H1 (cell line): ENCODE measurements at regions not wholly inside any gene's neighbourhood (a gene's known extent, or its start where the extent isn't known, plus 50 kb on each side); places are given as distances from the start of the nearest gene placed in this dataset.

ENCODE experiments used
- CTCF ChIA-PET: fragments of 300-600 bp; sonication (Branson Sonifier 250); formaldehyde crosslinking; loops from one replicate; lab custom pipeline; 2021; ENCODE audit not compliant: partially characterized antibody; lab: Charles Lee
- POLR2A ChIA-PET: fragments of 300-600 bp; sonication (Branson Sonifier 250); formaldehyde crosslinking; loops from one replicate; lab custom pipeline; 2021; ENCODE audit warnings: inconsistent platforms; ENCODE audit not compliant: partially characterized antibody; lab: Charles Lee
- DNase-seq, 2 experiments: peaks; one replicate each; pipeline versions ENCODE4 v3.0.0 to v3.0.0-alpha.2; 2010 to 2022; ENCODE audit warnings: low spot score in 2 of 2, low read depth in 1 of 2, mixed read lengths in 1 of 2
- FAIRE-seq: peaks from 2 replicates; lab custom pipeline; 2011; peaks lifted over from hg19 to GRCh38; lab: Jason Lieb, UNC
- H2AFZ ChIP-seq: 2 replicates; pipeline ENCODE4 v1.8.1; 2012; ENCODE audit warnings: low read length, inconsistent platforms
- H2AK5ac ChIP-seq: 2 replicates; pipeline ENCODE4 v1.6.1; 2013; ENCODE audit warnings: low read depth, low read length
- H2BK120ac ChIP-seq: replicated peaks from 2 replicates; pipeline ENCODE3; 2013; ENCODE audit warnings: low read depth, low read length, inconsistent platforms
- H2BK12ac ChIP-seq: 2 replicates; pipeline ENCODE4 v1.6.1; 2013; ENCODE audit warnings: low read depth, low read length
- H2BK15ac ChIP-seq: 2 replicates; pipeline ENCODE4 v1.6.1; 2013; ENCODE audit warnings: low read length
- H2BK20ac ChIP-seq: 2 replicates; pipeline ENCODE4 v1.6.1; 2013; ENCODE audit warnings: low read length
- H2BK5ac ChIP-seq: 2 replicates; pipeline ENCODE4 v1.6.1; 2013; ENCODE audit warnings: low read depth, low read length
- H3K14ac ChIP-seq: 2 replicates; pipeline ENCODE4 v1.6.1; 2013; ENCODE audit warnings: inconsistent platforms; ENCODE audit not compliant: insufficient read length
- H3K18ac ChIP-seq: 2 replicates; pipeline ENCODE4 v1.6.1; 2013; ENCODE audit warnings: low read length; ENCODE audit errors: extremely low read depth
- H3K23ac ChIP-seq: 2 replicates; pipeline ENCODE4 v1.6.1; 2013; ENCODE audit warnings: inconsistent platforms; ENCODE audit not compliant: insufficient read length
- H3K23me2 ChIP-seq: 2 replicates; pipeline ENCODE4 v1.6.1; 2013; ENCODE audit warnings: low read depth, low read length
- H3K27ac ChIP-seq: 2 replicates; pipeline ENCODE4 v1.6.1; 2011; ENCODE audit warnings: low read depth, low read length, inconsistent platforms
- H3K27me3 ChIP-seq, 4 experiments: replicated peaks in 1 of 4; 1 replicate in 1 of 4; 2 replicates in 3 of 4; pipeline versions ENCODE4 v1.6.1 to v1.8.1; 2011 to 2013; ENCODE audit warnings: low read length in 3 of 4, mild to moderate bottlenecking in 3 of 4, inconsistent platforms in 2 of 4, mixed read lengths in 2 of 4, moderate library complexity in 1 of 4; ENCODE audit not compliant: control insufficient read depth in 3 of 4, insufficient read depth in 3 of 4; ENCODE audit errors: extremely low read depth in 1 of 4
- H3K36me3 ChIP-seq, 4 experiments: 2 replicates each; pipeline versions ENCODE4 v1.6.1 to v1.8.1; 2011 to 2013; ENCODE audit warnings: mild to moderate bottlenecking in 4 of 4, low read length in 3 of 4, moderate library complexity in 2 of 4, control low read depth in 1 of 4, inconsistent platforms in 1 of 4; ENCODE audit not compliant: insufficient read depth in 4 of 4, control insufficient read depth in 2 of 4
- H3K4ac ChIP-seq: replicated peaks from 2 replicates; pipeline ENCODE3; 2013; ENCODE audit warnings: low read length, low read depth, mixed read lengths, inconsistent platforms; ENCODE audit not compliant: insufficient read length
- H3K4me1 ChIP-seq, 4 experiments: replicated peaks in 1 of 4; 1 replicate in 1 of 4; 2 replicates in 3 of 4; pipeline versions ENCODE4 v1.6.1 to v1.8.1; 2011 to 2013; ENCODE audit warnings: low read length in 3 of 4, inconsistent platforms in 2 of 4, mixed read lengths in 1 of 4; ENCODE audit not compliant: insufficient read depth in 4 of 4, control insufficient read depth in 3 of 4
- H3K4me2 ChIP-seq, 2 experiments: 2 replicates each; pipeline versions ENCODE4 v1.6.1 to v1.8.1; 2011 to 2013; ENCODE audit warnings: low read depth in 2 of 2, low read length in 2 of 2, control low read depth in 1 of 2, inconsistent platforms in 1 of 2, mild to moderate bottlenecking in 1 of 2; ENCODE audit not compliant: insufficient read depth in 1 of 2
- H3K4me3 ChIP-seq, 4 experiments: fragments of 200-600, 300-600 bp in 1 of 4; sonication (generic), shearing (Covaris generic), sonication (Bioruptor Twin) in 1 of 4; 2 replicates each; pipeline versions ENCODE4 v1.5.1 to v1.8.1; 2011 to 2016; ENCODE audit warnings: low read length in 4 of 4, low read depth in 3 of 4, control low read depth in 2 of 4, inconsistent platforms in 2 of 4, mild to moderate bottlenecking in 2 of 4, mixed read lengths in 1 of 4, moderate library complexity in 1 of 4; ENCODE audit not compliant: insufficient read depth in 2 of 4; ENCODE audit errors: extremely low read depth in 1 of 4
- H3K56ac ChIP-seq: replicated peaks from 2 replicates; pipeline ENCODE3; 2013; ENCODE audit warnings: low read depth, mild to moderate bottlenecking, mixed read lengths, low read length, inconsistent platforms; ENCODE audit not compliant: insufficient read length
- H3K79me1 ChIP-seq: 2 replicates; pipeline ENCODE4 v1.6.1; 2013; ENCODE audit warnings: low read depth, low read length, control low read depth
- H3K79me2 ChIP-seq, 2 experiments: 2 replicates each; pipeline versions ENCODE4 v1.6.1 to v1.8.1; 2012 to 2013; ENCODE audit warnings: low read length in 2 of 2, mild to moderate bottlenecking in 2 of 2, inconsistent platforms in 1 of 2; ENCODE audit not compliant: insufficient read depth in 2 of 2, control insufficient read depth in 1 of 2
- H3K9ac ChIP-seq, 4 experiments: replicated peaks in 1 of 4; 1 replicate in 1 of 4; 2 replicates in 3 of 4; pipeline versions ENCODE4 v1.6.1 to v1.8.1; 2011 to 2013; ENCODE audit warnings: low read depth in 3 of 4, low read length in 3 of 4, control low read depth in 2 of 4, mild to moderate bottlenecking in 2 of 4, moderate library complexity in 2 of 4, inconsistent platforms in 1 of 4; ENCODE audit errors: extremely low read depth in 1 of 4
- H3K9me3 ChIP-seq, 2 experiments: 2 replicates each; pipeline versions ENCODE4 v1.6.1 to v1.8.1; 2012 to 2013; ENCODE audit warnings: mild to moderate bottlenecking in 2 of 2, moderate library complexity in 2 of 2, control low read depth in 1 of 2, inconsistent platforms in 1 of 2, low read depth in 1 of 2, low read length in 1 of 2, mixed read lengths in 1 of 2; ENCODE audit not compliant: insufficient read depth in 2 of 2
- H4K20me1 ChIP-seq, 2 experiments: replicated peaks in 1 of 2; 2 replicates each; pipeline versions ENCODE3 to v1.8.1; 2011 to 2013; ENCODE audit warnings: inconsistent platforms in 2 of 2, low read length in 2 of 2, mild to moderate bottlenecking in 1 of 2; ENCODE audit not compliant: insufficient read depth in 2 of 2, control insufficient read depth in 1 of 2
- H4K5ac ChIP-seq: 2 replicates; pipeline ENCODE4 v1.6.1; 2013; ENCODE audit warnings: low read length, low read depth, mixed read lengths, inconsistent platforms; ENCODE audit not compliant: insufficient read length
- H4K8ac ChIP-seq: 2 replicates; pipeline ENCODE4 v1.8.0; 2013; ENCODE audit warnings: mild to moderate bottlenecking, moderate library complexity, low read length, inconsistent platforms; ENCODE audit not compliant: insufficient read depth; ENCODE audit errors: extremely low read depth
- H4K91ac ChIP-seq: replicated peaks from 2 replicates; pipeline ENCODE3; 2013; ENCODE audit warnings: low read length, mixed read lengths, inconsistent platforms; ENCODE audit not compliant: insufficient read length
- BRCA1 ChIP-seq: IDR thresholded peaks from 2 replicates; pipeline ENCODE4 v1.6.1; 2012; ENCODE audit warnings: low read depth, low read length, improper control_type of control experiment
- CBX8 ChIP-seq: fragments of 300-800, 300-1000 bp; sonication (generic); IDR thresholded peaks from 2 replicates; pipeline ENCODE4 v1.7.1; 2016; ENCODE audit warnings: low read depth, low read length, borderline replicate concordance
- CHD2 ChIP-seq: IDR thresholded peaks from 2 replicates; pipeline ENCODE4 v1.6.1; 2012; ENCODE audit warnings: low read length, improper control_type of control experiment
- CREB1 ChIP-seq: IDR thresholded peaks from 2 replicates; pipeline ENCODE4 v1.6.1; 2012; ENCODE audit warnings: inconsistent platforms
- EP300 ChIP-seq, 2 experiments: IDR thresholded peaks; 1 replicate in 1 of 2; 2 replicates in 1 of 2; pipeline ENCODE4 v1.6.1; 2011 to 2012; ENCODE audit warnings: low read depth in 2 of 2, low read length in 2 of 2, mild to moderate bottlenecking in 2 of 2, borderline replicate concordance in 1 of 2, inconsistent platforms in 1 of 2, moderate library complexity in 1 of 2
- GABPA ChIP-seq: IDR thresholded peaks from 2 replicates; pipeline ENCODE4 v1.6.1; 2011; ENCODE audit warnings: mild to moderate bottlenecking, low read length, moderate library complexity, borderline replicate concordance; ENCODE audit not compliant: insufficient read depth
- JUND ChIP-seq: IDR thresholded peaks from 2 replicates; pipeline ENCODE4 v1.6.1; 2011; ENCODE audit warnings: mild to moderate bottlenecking, improper control_type of control experiment, low read length
- KDM5A ChIP-seq: fragments of 200-600 bp; IDR thresholded peaks from 2 replicates; pipeline ENCODE4 v1.7.1; 2012; ENCODE audit warnings: mild to moderate bottlenecking, low read length, inconsistent platforms, mixed read lengths
- MAFK ChIP-seq: IDR thresholded peaks from 2 replicates; pipeline ENCODE4 v1.6.1; 2012; ENCODE audit warnings: low read depth, mild to moderate bottlenecking, improper control_type of control experiment, low read length
- POU5F1 ChIP-seq: IDR thresholded peaks from 2 replicates; pipeline ENCODE4 v1.6.1; 2011; ENCODE audit warnings: low read depth, mild to moderate bottlenecking, low read length, moderate library complexity
- SP1 ChIP-seq: IDR thresholded peaks from 2 replicates; pipeline ENCODE4 v1.6.1; 2011; ENCODE audit warnings: low read depth, low read length
- TAF7 ChIP-seq: optimal IDR thresholded peaks from 2 replicates; pipeline ENCODE3; 2011; ENCODE audit warnings: low read depth, mild to moderate bottlenecking, inconsistent platforms, low read length, moderate library complexity, borderline replicate concordance
- USF2 ChIP-seq: IDR thresholded peaks from 2 replicates; pipeline ENCODE4 v1.6.1; 2011; ENCODE audit warnings: low read length, improper control_type of control experiment

DNA sequence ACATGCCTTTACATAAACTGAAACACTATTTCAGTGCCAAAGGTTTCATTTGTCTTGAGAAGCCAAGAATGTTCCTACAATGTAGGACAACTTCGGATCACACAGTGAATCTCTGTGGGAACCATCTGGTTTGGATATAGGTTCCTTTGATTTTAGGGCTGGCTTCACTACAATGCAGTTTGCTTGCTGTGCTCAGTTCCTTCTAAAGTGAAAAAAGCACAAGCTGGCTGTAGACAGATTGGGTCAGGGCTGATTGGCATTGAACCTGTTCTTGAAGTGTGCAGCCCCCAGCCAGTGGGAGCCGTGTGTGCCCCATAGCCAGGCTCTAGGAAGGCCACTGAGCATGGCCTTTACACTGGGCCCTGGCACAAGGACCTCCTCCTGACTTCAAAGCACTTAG, 167.9 kb upstream of the HNRNPA3 start (continued):
- TF ChIP-seq BRCA1: no peak

GRCh38 chr2:177048981-177049380, 163.6 kb upstream of the HNRNPA3 start:
- Histone ChIP-seq H3K18ac (no peak overlapping the region), H2BK5ac (no peak overlapping the region), H2AK5ac (no peak overlapping the region), H2AFZ (no peak overlapping the region), H4K8ac (no peak overlapping the region), H3K9me3 (no peaks in the 10 kb centered on the region), H4K5ac (no peak overlapping the region), H3K23me2 (no peaks in the 10 kb centered on the region), H2BK20ac (no peak overlapping the region), H3K56ac (no peak overlapping the region), H4K20me1 (no peaks in the 10 kb centered on the region), H3K4me3 (no peak overlapping the region), H2BK120ac (no peak overlapping the region), H2BK15ac (no peak overlapping the region), H3K4me2 (no peak overlapping the region), H3K79me1 (no peaks in the 10 kb centered on the region), H3K14ac (no peak overlapping the region), H3K23ac (no peak overlapping the region), H3K9ac (no peak overlapping the region), H3K36me3 (no peaks in the 10 kb centered on the region), H3K4me1 (no peaks in the 10 kb centered on the region), H2BK12ac (no peak overlapping the region), H4K91ac (no peak overlapping the region), H3K27ac (no peak overlapping the region), H3K79me2 (no peaks in the 10 kb centered on the region), H3K4ac (no peak overlapping the region), H3K27me3 (peaks cover 0 to 1% (median 0%) of the 10 kb centered on the region in 4 experiments; a peak in 1 of 7 replicates)
- POLR2A ChIA-PET: no interaction called here
- DNase-seq: no peak
- CTCF ChIA-PET: interaction anchor here (0.6 to 1.4 kb wide), 3 partner anchors 10 to 1120 kb away, joined by 3 to 4 read pairs (median 3); no protein-coding TSS in a partner anchor
- FAIRE-seq: no peak
- no peak for TF ChIP-seq EP300 (IDR thresholded peaks at IDR 0.05; ENCODE audit: borderline replicate concordance in 1 of 2, low read depth in 2 of 2, low read length in 2 of 2)
- no peak for TF ChIP-seq CBX8
- no peak for TF ChIP-seq TAF7
- no peak for TF ChIP-seq JUND
- TF ChIP-seq KDM5A: no peak
- TF ChIP-seq POU5F1: no peak
- TF ChIP-seq USF2: no peak
- no peak for TF ChIP-seq CHD2
- TF ChIP-seq CREB1: no peak
- no peak for TF ChIP-seq GABPA
- no peak for TF ChIP-seq MAFK
- TF ChIP-seq SP1: no peak
